ENCODE measurements at regions not wholly inside any gene's neighbourhood (a gene's known extent, or its start where the extent isn't known, plus 50 kb on each side); places are given as distances from the start of the nearest gene placed in this dataset.
A peak's percentile ranks its signal among the peaks of the same experiment; 100 is the strongest.

DNA sequence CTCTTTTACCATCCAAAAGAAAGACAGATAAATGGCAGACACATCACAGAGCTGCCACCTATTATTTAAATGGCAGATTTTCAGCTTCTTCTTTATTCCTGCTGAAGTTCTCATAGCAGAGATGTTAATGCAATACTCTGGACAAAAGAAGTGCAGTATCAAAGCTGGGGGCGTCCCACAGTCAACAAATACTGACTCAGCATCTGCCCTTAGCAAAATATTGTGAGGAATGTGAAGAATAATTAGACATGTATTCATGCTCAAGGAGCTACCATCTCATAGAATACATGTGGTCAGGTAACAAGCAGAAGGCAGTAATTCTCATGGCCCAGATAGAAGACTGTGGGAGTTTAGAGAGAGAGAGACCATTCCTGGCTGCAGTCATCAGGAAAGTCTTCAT, 108.0 kb upstream of the TANK start:
- Histone ChIP-seq H3K4me1 (ENCODE audit: insufficient read depth, insufficient read length) (no peaks in the 10 kb centered on the region), H3K4me3 (ENCODE audit: insufficient read length, low read depth) (no peak overlapping the region), H3K27me3 (ENCODE audit: insufficient read depth, insufficient read length) (no peaks in the 10 kb centered on the region), H3K36me3 (ENCODE audit: insufficient read depth, insufficient read length, low read length) (no peaks in the 10 kb centered on the region), H3K9ac (ENCODE audit: insufficient read length, low read depth) (no peak overlapping the region), H3K9me3 (ENCODE audit: insufficient read depth, low read length) (peaks cover 16% of the 10 kb centered on the region)
- DNase-seq (ENCODE audit: low read depth, low spot score), result no peak
- TF ChIP-seq ZNF274 (IDR thresholded peaks at IDR 0.05; ENCODE audit: low read depth, low read length) (no peak), YY1 (IDR thresholded peaks at IDR 0.05; ENCODE audit: insufficient read depth, insufficient read length) (no peak), SUZ12 (IDR thresholded peaks at IDR 0.05; ENCODE audit: extremely low read depth, insufficient read depth, insufficient read length) (no peak)

DNA sequence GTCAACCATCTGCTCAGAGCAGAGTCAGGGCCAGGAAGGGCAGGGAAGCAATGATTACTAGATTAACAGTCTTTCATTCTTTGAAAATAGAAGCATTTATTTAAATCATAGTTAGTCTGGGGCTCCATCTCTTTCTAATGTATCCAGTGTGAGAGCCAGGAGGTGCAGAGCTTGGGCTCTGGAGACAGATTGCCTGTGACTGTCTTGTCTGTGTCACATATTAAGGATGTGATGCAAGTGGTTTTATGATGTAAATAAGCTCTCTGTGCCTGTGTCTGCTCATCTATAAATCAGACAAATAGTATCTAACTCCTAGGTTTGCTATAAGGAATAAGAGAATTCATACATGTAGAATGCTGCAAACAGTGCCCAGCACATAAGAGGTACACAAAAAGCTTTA, 104.9 kb upstream of the TANK start:
- Histone ChIP-seq H3K27me3 (ENCODE audit: insufficient read depth, insufficient read length) (no peaks in the 10 kb centered on the region), H3K9me3 (ENCODE audit: insufficient read depth, low read length) (peaks cover 20% of the 10 kb centered on the region), H3K4me3 (ENCODE audit: insufficient read length, low read depth) (no peak overlapping the region), H3K4me1 (ENCODE audit: insufficient read depth, insufficient read length) (no peaks in the 10 kb centered on the region), H3K9ac (ENCODE audit: insufficient read length, low read depth) (no peak overlapping the region), H3K36me3 (ENCODE audit: insufficient read depth, insufficient read length, low read length) (no peaks in the 10 kb centered on the region)
- TF ChIP-seq ZNF274 (IDR thresholded peaks at IDR 0.05; ENCODE audit: low read depth, low read length) (no peak), SUZ12 (IDR thresholded peaks at IDR 0.05; ENCODE audit: extremely low read depth, insufficient read depth, insufficient read length) (no peak), YY1 (IDR thresholded peaks at IDR 0.05; ENCODE audit: insufficient read depth, insufficient read length) (no peak)
- no peak for DNase-seq (ENCODE audit: low read depth, low spot score)

DNA sequence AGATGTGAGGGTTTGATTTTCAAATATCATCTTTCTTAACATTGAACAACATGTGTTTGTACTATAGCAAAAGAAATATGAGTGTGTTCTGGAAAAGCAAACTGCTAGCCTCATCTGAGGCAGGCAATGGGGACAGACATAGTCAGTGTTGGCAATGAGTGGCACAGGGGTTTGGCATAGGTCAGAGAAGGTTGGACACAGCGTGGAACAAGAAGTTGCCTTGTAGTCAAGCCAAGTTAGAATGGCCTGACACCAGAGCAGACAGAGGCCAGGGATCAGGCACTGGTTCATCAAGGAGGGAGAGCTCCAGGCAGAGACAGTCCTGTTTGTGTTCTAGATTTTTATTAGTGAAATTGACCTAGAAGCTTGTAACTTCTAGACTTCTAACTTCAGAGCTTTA, 100.8 kb upstream of the TANK start:
- TF ChIP-seq ZNF274 (IDR thresholded peaks at IDR 0.05; ENCODE audit: low read depth, low read length) (no peak), SUZ12 (IDR thresholded peaks at IDR 0.05; ENCODE audit: extremely low read depth, insufficient read depth, insufficient read length) (no peak), YY1 (IDR thresholded peaks at IDR 0.05; ENCODE audit: insufficient read depth, insufficient read length) (no peak)
- H3K9ac ChIP-seq (ENCODE audit: insufficient read length, low read depth), result no peak overlapping the region
- no peak for DNase-seq (ENCODE audit: low read depth, low spot score)
- H3K4me3 ChIP-seq (ENCODE audit: insufficient read length, low read depth), result no peak overlapping the region
- H3K36me3 ChIP-seq (ENCODE audit: insufficient read depth, insufficient read length, low read length), result no peaks in the 10 kb centered on the region
- no peaks in the 10 kb centered on the region for H3K27me3 ChIP-seq (ENCODE audit: insufficient read depth, insufficient read length)
- no peaks in the 10 kb centered on the region for H3K4me1 ChIP-seq (ENCODE audit: insufficient read depth, insufficient read length)
- H3K9me3 ChIP-seq (ENCODE audit: insufficient read depth, low read length), result peaks cover 20% of the 10 kb centered on the region

DNA sequence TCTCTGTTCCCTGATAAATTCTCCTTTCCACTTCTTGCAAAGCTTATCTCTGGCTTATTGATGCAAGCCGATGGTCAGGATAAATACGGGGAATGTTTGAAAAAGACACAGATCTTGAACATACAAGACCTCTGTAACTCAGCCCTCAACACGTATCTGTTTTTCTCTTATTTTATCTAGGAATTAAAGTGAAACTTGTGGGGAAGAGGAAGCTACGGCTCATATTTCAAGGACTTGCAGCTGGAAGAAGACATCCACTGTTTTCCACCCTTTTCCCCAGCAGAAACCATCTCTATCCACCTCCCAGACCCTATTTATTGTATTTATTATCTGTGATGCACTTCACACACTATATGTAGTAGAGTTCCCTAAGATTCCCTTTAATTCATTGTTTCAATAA, 98.4 kb upstream of the TANK start:
- Histone ChIP-seq H3K4me3 (ENCODE audit: insufficient read length, low read depth) (no peak overlapping the region), H3K27me3 (ENCODE audit: insufficient read depth, insufficient read length) (no peaks in the 10 kb centered on the region), H3K9me3 (ENCODE audit: insufficient read depth, low read length) (0 out of 2 replicates have a peak, but pooled peaks cover 6% of the 10 kb centered on the region), H3K36me3 (ENCODE audit: insufficient read depth, insufficient read length, low read length) (no peaks in the 10 kb centered on the region), H3K4me1 (ENCODE audit: insufficient read depth, insufficient read length) (no peaks in the 10 kb centered on the region), H3K9ac (ENCODE audit: insufficient read length, low read depth) (no peak overlapping the region)
- TF ChIP-seq SUZ12 (IDR thresholded peaks at IDR 0.05; ENCODE audit: extremely low read depth, insufficient read depth, insufficient read length) (no peak), YY1 (IDR thresholded peaks at IDR 0.05; ENCODE audit: insufficient read depth, insufficient read length) (no peak), ZNF274 (IDR thresholded peaks at IDR 0.05; ENCODE audit: low read depth, low read length) (no peak)
- DNase-seq (ENCODE audit: low read depth, low spot score), result no peak

DNA sequence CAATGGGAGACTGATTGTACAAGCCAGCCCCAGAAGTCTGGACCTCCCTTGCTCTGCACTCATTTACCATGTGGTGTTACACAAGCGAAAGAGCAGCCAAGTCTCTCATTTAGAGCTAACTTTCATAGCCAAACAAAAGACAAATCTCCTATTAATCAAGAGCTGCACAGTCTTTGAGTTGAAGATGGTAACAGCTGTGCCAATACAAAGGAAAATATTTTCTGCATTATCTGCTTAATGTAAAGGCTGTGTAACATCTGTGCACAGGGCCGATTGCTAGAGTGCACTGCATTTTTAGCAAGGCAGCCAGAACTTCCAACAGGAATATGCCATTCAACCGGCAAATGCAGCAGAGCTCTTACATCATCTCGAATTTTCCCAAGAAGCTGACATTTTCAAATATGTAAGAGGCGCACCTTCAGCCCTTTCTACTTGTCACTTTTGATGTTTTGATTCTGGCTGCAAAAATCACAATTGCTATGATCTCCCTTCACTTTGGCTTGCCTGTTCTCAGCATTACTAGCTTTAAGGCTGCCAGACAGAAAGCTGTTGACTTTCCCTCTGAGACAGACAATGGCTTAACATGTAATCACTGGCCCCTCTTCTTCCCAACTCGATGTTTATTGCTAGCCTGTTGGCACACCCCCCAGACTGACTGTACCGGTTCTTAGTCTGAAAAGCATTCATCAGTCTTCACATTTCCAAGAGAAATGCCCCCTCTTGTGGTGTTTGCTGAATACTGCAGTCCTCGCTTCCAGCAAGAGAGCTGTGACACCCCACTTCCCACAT, 96.9 kb upstream of the TANK start:
- no peaks in the 10 kb centered on the region for H3K36me3 ChIP-seq (ENCODE audit: insufficient read depth, insufficient read length, low read length)
- H3K27me3 ChIP-seq (ENCODE audit: insufficient read depth, insufficient read length), result no peaks in the 10 kb centered on the region
- H3K4me1 ChIP-seq (ENCODE audit: insufficient read depth, insufficient read length), result no peaks in the 10 kb centered on the region
- DNase-seq (ENCODE audit: low read depth, low spot score), result peak; percentile 69
- no peak overlapping the region for H3K4me3 ChIP-seq (ENCODE audit: insufficient read length, low read depth)
- TF ChIP-seq SUZ12 (IDR thresholded peaks at IDR 0.05; ENCODE audit: extremely low read depth, insufficient read depth, insufficient read length) (no peak), ZNF274 (IDR thresholded peaks at IDR 0.05; ENCODE audit: low read depth, low read length) (no peak), YY1 (IDR thresholded peaks at IDR 0.05; ENCODE audit: insufficient read depth, insufficient read length) (no peak)
- H3K9me3 ChIP-seq (ENCODE audit: insufficient read depth, low read length), result no peaks in the 10 kb centered on the region
- no peak overlapping the region for H3K9ac ChIP-seq (ENCODE audit: insufficient read length, low read depth)

DNA sequence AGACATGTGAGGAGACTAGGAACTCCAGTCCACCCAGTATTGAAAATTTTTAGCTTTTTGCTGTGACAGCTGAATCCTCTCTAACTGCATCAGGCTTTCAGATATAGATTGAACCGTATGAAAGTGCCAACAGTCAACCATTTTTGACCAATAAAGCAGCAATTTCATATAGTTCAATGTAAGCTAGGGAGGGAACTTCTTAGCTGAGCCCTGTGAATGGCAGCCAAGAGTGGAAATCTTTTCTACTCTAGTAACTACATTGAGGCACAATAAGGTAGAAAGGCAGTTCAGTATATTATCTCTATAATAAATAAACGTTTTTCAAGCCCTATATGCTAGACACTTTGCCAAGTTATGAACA, 96.3 kb upstream of the TANK start:
- H3K9ac ChIP-seq (ENCODE audit: insufficient read length, low read depth), result no peak overlapping the region
- TF ChIP-seq ZNF274 (IDR thresholded peaks at IDR 0.05; ENCODE audit: low read depth, low read length) (no peak), YY1 (IDR thresholded peaks at IDR 0.05; ENCODE audit: insufficient read depth, insufficient read length) (no peak), SUZ12 (IDR thresholded peaks at IDR 0.05; ENCODE audit: extremely low read depth, insufficient read depth, insufficient read length) (no peak)
- DNase-seq (ENCODE audit: low read depth, low spot score), result no peak
- H3K4me3 ChIP-seq (ENCODE audit: insufficient read length, low read depth), result no peak overlapping the region
- H3K27me3 ChIP-seq (ENCODE audit: insufficient read depth, insufficient read length), result no peaks in the 10 kb centered on the region
- H3K9me3 ChIP-seq (ENCODE audit: insufficient read depth, low read length), result no peaks in the 10 kb centered on the region
- H3K36me3 ChIP-seq (ENCODE audit: insufficient read depth, insufficient read length, low read length), result no peaks in the 10 kb centered on the region
- no peaks in the 10 kb centered on the region for H3K4me1 ChIP-seq (ENCODE audit: insufficient read depth, insufficient read length)

DNA sequence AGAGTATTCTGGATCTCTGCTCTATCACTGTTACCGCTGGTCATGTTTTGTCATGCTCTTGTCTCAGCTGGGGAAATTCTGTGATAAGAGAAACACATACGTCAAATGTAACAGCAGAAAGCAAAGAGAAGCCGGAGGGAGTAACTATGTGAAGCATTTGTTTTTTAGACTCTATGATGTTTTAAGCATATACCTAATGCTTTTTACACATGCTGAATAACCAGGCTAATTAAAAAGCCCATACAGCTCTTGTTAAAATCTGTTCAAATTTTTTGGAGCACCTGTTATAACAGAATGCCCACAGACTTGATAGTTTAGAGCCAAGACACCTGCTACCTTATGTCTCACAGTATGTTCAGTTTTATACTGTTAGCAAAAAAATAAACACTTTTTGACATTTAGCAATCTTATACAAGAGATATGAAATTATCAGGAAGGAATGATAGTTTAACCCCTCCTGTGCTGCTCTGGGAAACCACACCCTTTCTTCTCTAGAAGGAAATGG, 92.3 kb upstream of the TANK start:
- Histone ChIP-seq H3K4me3 (ENCODE audit: insufficient read length, low read depth) (no peak overlapping the region), H3K27me3 (ENCODE audit: insufficient read depth, insufficient read length) (no peaks in the 10 kb centered on the region), H3K9me3 (ENCODE audit: insufficient read depth, low read length) (no peaks in the 10 kb centered on the region), H3K36me3 (ENCODE audit: insufficient read depth, insufficient read length, low read length) (no peaks in the 10 kb centered on the region), H3K9ac (ENCODE audit: insufficient read length, low read depth) (no peak overlapping the region), H3K4me1 (ENCODE audit: insufficient read depth, insufficient read length) (no peaks in the 10 kb centered on the region)
- no peak for DNase-seq (ENCODE audit: low read depth, low spot score)
- TF ChIP-seq SUZ12 (IDR thresholded peaks at IDR 0.05; ENCODE audit: extremely low read depth, insufficient read depth, insufficient read length), result no peak
- no peak for TF ChIP-seq ZNF274 (IDR thresholded peaks at IDR 0.05; ENCODE audit: low read depth, low read length)
- TF ChIP-seq YY1 (IDR thresholded peaks at IDR 0.05; ENCODE audit: insufficient read depth, insufficient read length), result no peak
